ENCODE measurements at regions not wholly inside any gene's neighbourhood (a gene's known extent, or its start where the extent isn't known, plus 50 kb on each side); places are given as distances from the start of the nearest gene placed in this dataset.

GRCh38 chr15:35987056-35987455, 441.1 kb upstream of the DPH6 start:
- no peak for TF ChIP-seq CTCF (IDR thresholded peaks at IDR 0.05; ENCODE audit: insufficient read depth, low read depth, low read length)
- no peak for TF ChIP-seq EZH2 (IDR thresholded peaks at IDR 0.05; ENCODE audit: insufficient read depth, low read length)

Data from astrocyte (in vitro differentiated cells and primary cell).